GM12878 (cell line): ENCODE measurements at regions not wholly inside any gene's neighbourhood (a gene's known extent, or its start where the extent isn't known, plus 50 kb on each side); places are given as distances from the start of the nearest gene placed in this dataset.

Experiments
- ATAC-seq: fragments of 200-7000 bp; cut with Tn5 transposase; 3 replicates; pipeline ENCODE4 v1.9.1; 2020; ENCODE audit warnings: mild to moderate bottlenecking, moderate library complexity
- BruUV-seq: library from RNA; stranded (reverse); fragments of 400-500 nt; replicated peaks from 2 replicates; lab custom pipeline; 2021; lab: Mats Ljungman, UMichigan
- CTCF ChIA-PET: fragments of 300-600 bp; sonication (Branson Sonifier 250); formaldehyde crosslinking; extraction: SDS; loops from one replicate; lab custom pipeline; 2021; ENCODE audit warnings: inconsistent platforms; lab: Yijun Ruan, JAX
- POLR2A ChIA-PET: fragments of 350-600 bp; formaldehyde crosslinking; extraction: SDS; loops from one replicate; lab custom pipeline; 2021; ENCODE audit warnings: inconsistent platforms; lab: Charles Lee
- RAD21 ChIA-PET: fragments of 300-600 bp; sonication (Branson Sonifier 250); formaldehyde crosslinking; loops from one replicate; lab custom pipeline; 2023; ENCODE audit warnings: antibody characterized with exemption; ENCODE audit not compliant: unreplicated experiment; lab: Charles Lee
- SMC1A ChIA-PET: fragments of 300-600 bp; sonication (Branson Sonifier 250); formaldehyde crosslinking; loops from one replicate; lab custom pipeline; 2023; ENCODE audit not compliant: unreplicated experiment, uncharacterized antibody; lab: Charles Lee
- DNase-seq: peaks from one replicate; pipeline ENCODE4 v3.0.0-alpha.2; 2011; ENCODE audit warnings: low read depth, low spot score
- FAIRE-seq: peaks from 3 replicates; lab custom pipeline; 2011; peaks lifted over from hg19 to GRCh38; lab: Jason Lieb, UNC
- H2AFZ ChIP-seq: 2 replicates; pipeline ENCODE4 v1.6.0; 2011; ENCODE audit warnings: low read depth, low read length, control low read depth; ENCODE audit not compliant: control insufficient read depth
- H3K27ac ChIP-seq: 2 replicates; pipeline ENCODE4 v1.5.1; 2011; ENCODE audit warnings: control low read depth; ENCODE audit not compliant: control insufficient read depth, insufficient read depth
- H3K27me3 ChIP-seq, 2 experiments: replicated peaks in 1 of 2; 2 replicates each; pipeline versions ENCODE4 v1.6.0 to v1.6.1; 2011; ENCODE audit warnings: low read length in 1 of 2; ENCODE audit not compliant: control insufficient read depth in 2 of 2, insufficient read depth in 2 of 2
- H3K36me3 ChIP-seq, 2 experiments: 2 replicates each; pipeline ENCODE4 v1.5.1; 2011; ENCODE audit warnings: low read length in 1 of 2; ENCODE audit not compliant: control insufficient read depth in 2 of 2, insufficient read depth in 2 of 2
- H3K4me1 ChIP-seq: 2 replicates; pipeline ENCODE4 v1.6.1; 2011; ENCODE audit warnings: mild to moderate bottlenecking, low read length, moderate library complexity, mixed read lengths; ENCODE audit not compliant: control insufficient read depth, insufficient read depth
- H3K4me2 ChIP-seq: 2 replicates; pipeline ENCODE4 v1.6.0; 2011; ENCODE audit warnings: control low read depth; ENCODE audit not compliant: control insufficient read depth, insufficient read depth
- H3K4me3 ChIP-seq: fragments of 200-600 bp; sonication (generic); 2 replicates; pipeline ENCODE4 v1.5.1; 2016
- H3K79me2 ChIP-seq: 2 replicates; pipeline ENCODE4 v1.6.0; 2011; ENCODE audit warnings: low read length; ENCODE audit not compliant: control insufficient read depth, insufficient read depth
- H3K9ac ChIP-seq: 2 replicates; pipeline ENCODE4 v1.8.0; 2011; ENCODE audit warnings: low read length, control low read depth, mixed read lengths; ENCODE audit not compliant: control insufficient read depth, insufficient read depth
- H3K9me3 ChIP-seq: replicated peaks from 3 replicates; pipeline ENCODE4 v1.5.1; 2011; ENCODE audit warnings: mild to moderate bottlenecking, low read length; ENCODE audit not compliant: control insufficient read depth, insufficient read depth
- H4K20me1 ChIP-seq: 2 replicates; pipeline ENCODE4 v1.6.0; 2011; ENCODE audit not compliant: control insufficient read depth, insufficient read depth
- CHD2 ChIP-seq: IDR thresholded peaks from 2 replicates; pipeline ENCODE4 v1.6.1; 2011; ENCODE audit warnings: low read depth, low read length, improper control_type of control experiment, borderline replicate concordance
- CHD4 ChIP-seq: fragments of 200-600 bp; sonication (generic); IDR thresholded peaks from 2 replicates; pipeline ENCODE4 v1.6.1; 2016; ENCODE audit warnings: mild to moderate bottlenecking
- EZH2 ChIP-seq: IDR thresholded peaks from 2 replicates; pipeline ENCODE4 v1.6.1; 2012; ENCODE audit warnings: low read depth, mild to moderate bottlenecking, control low read depth, inconsistent platforms, low read length, borderline replicate concordance; ENCODE audit not compliant: control insufficient read depth
- FOXK2 ChIP-seq: fragments of 450-650 bp; IDR thresholded peaks from 2 replicates; pipeline ENCODE4 v1.6.1; 2017; ENCODE audit warnings: mild to moderate bottlenecking, moderate library complexity
- GABPA ChIP-seq: IDR thresholded peaks from 2 replicates; pipeline ENCODE4 v1.6.1; 2014; ENCODE audit warnings: antibody characterized with exemption, low read depth, mild to moderate bottlenecking, inconsistent platforms
- KAT2A ChIP-seq: conservative IDR thresholded peaks from 2 replicates; pipeline ENCODE4 v1.6.1; 2011; ENCODE audit warnings: low read depth, low read length; ENCODE audit not compliant: control insufficient read depth
- MEF2A ChIP-seq: IDR thresholded peaks from 2 replicates; pipeline ENCODE4 v1.6.1; 2011; ENCODE audit warnings: low read depth, mild to moderate bottlenecking, low read length, moderate library complexity; ENCODE audit not compliant: insufficient read depth
- MXI1 ChIP-seq: fragments of 150-350 bp; IDR thresholded peaks from 2 replicates; pipeline ENCODE4 v1.6.1; 2011; ENCODE audit warnings: low read depth, mild to moderate bottlenecking, inconsistent platforms, low read length, improper control_type of control experiment
- MYC ChIP-seq: IDR thresholded peaks from 2 replicates; pipeline ENCODE4 v1.6.1; 2011; ENCODE audit warnings: mild to moderate bottlenecking, low read length, moderate library complexity, inconsistent platforms; ENCODE audit not compliant: insufficient read depth, insufficient replicate concordance, insufficient read length, severe bottlenecking
- NFYA ChIP-seq: IDR thresholded peaks from 2 replicates; pipeline ENCODE4 v1.6.1; 2011; ENCODE audit warnings: low read depth, mild to moderate bottlenecking, low read length, improper control_type of control experiment, borderline replicate concordance
- RAD21 ChIP-seq: IDR thresholded peaks from 2 replicates; pipeline ENCODE4 v1.6.1; 2011; ENCODE audit warnings: mild to moderate bottlenecking, low read depth, low read length, moderate library complexity; ENCODE audit not compliant: insufficient read depth
- SMC3 ChIP-seq: IDR thresholded peaks from 2 replicates; pipeline ENCODE4 v1.6.1; 2011; ENCODE audit warnings: low read length, improper control_type of control experiment, borderline replicate concordance
- TBL1XR1 ChIP-seq: IDR thresholded peaks from 2 replicates; pipeline ENCODE4 v1.6.1; 2012; ENCODE audit warnings: low read depth, low read length, improper control_type of control experiment
- TCF12 ChIP-seq: IDR thresholded peaks from 2 replicates; pipeline ENCODE4 v1.6.1; 2011; ENCODE audit warnings: low read depth, mild to moderate bottlenecking, low read length
- TCF3 ChIP-seq: IDR thresholded peaks from 2 replicates; pipeline ENCODE4 v1.6.1; 2012; ENCODE audit warnings: low read depth, mild to moderate bottlenecking, low read length, borderline replicate concordance; ENCODE audit not compliant: insufficient read depth
- ZBED1 ChIP-seq: IDR thresholded peaks from 2 replicates; pipeline ENCODE4 v1.6.1; 2016; ENCODE audit warnings: borderline replicate concordance
- ZNF24 ChIP-seq: fragments of 450-650 bp; IDR thresholded peaks from 2 replicates; pipeline ENCODE4 v1.6.1; 2017; ENCODE audit warnings: antibody characterized with exemption, mild to moderate bottlenecking
- ZNF384 ChIP-seq: IDR thresholded peaks from 2 replicates; pipeline ENCODE4 v1.6.1; 2012; ENCODE audit warnings: low read depth, mild to moderate bottlenecking, low read length, improper control_type of control experiment, borderline replicate concordance
- ZZZ3 ChIP-seq: IDR thresholded peaks from 2 replicates; pipeline ENCODE4 v1.6.1; 2011; ENCODE audit warnings: low read depth; ENCODE audit not compliant: control insufficient read depth, insufficient read length
- WGBS: methylation state at CpG from one replicate; pipeline ENCODE4 v1.1.6; 2016; ENCODE audit warnings: low lambda C conversion rate; ENCODE audit not compliant: insufficient replicate concordance, insufficient coverage; ENCODE audit errors: missing lambda C conversion rate; 5-methylcytosine and 5-hydroxymethylcytosine counted together
- in situ Hi-C: fragments of 300-500 bp; cut with MboI; formaldehyde crosslinking; loops from 9 replicates; pipeline ENCODE4 v1.14.3; 2018; ENCODE audit warnings: mixed read lengths
- intact Hi-C: fragments of 100-400 bp; cut with micrococcal nuclease; formaldehyde crosslinking; loops from one replicate; pipeline ENCODE4 v1.14.2; 2022; ENCODE audit not compliant: unreplicated experiment
- TF ChIP-seq, protein P1 (sequence below): fragments of 450-650 bp; IDR thresholded peaks from 2 replicates; pipeline ENCODE4 v1.6.1; 2017; ENCODE audit warnings: mild to moderate bottlenecking, moderate library complexity
- TF ChIP-seq, protein P2 (sequence below): fragments of 450-650 bp; IDR thresholded peaks from 2 replicates; pipeline ENCODE4 v1.6.1; 2017; ENCODE audit warnings: low read depth, mild to moderate bottlenecking, moderate library complexity

- TF ChIP-seq, protein P1, sequence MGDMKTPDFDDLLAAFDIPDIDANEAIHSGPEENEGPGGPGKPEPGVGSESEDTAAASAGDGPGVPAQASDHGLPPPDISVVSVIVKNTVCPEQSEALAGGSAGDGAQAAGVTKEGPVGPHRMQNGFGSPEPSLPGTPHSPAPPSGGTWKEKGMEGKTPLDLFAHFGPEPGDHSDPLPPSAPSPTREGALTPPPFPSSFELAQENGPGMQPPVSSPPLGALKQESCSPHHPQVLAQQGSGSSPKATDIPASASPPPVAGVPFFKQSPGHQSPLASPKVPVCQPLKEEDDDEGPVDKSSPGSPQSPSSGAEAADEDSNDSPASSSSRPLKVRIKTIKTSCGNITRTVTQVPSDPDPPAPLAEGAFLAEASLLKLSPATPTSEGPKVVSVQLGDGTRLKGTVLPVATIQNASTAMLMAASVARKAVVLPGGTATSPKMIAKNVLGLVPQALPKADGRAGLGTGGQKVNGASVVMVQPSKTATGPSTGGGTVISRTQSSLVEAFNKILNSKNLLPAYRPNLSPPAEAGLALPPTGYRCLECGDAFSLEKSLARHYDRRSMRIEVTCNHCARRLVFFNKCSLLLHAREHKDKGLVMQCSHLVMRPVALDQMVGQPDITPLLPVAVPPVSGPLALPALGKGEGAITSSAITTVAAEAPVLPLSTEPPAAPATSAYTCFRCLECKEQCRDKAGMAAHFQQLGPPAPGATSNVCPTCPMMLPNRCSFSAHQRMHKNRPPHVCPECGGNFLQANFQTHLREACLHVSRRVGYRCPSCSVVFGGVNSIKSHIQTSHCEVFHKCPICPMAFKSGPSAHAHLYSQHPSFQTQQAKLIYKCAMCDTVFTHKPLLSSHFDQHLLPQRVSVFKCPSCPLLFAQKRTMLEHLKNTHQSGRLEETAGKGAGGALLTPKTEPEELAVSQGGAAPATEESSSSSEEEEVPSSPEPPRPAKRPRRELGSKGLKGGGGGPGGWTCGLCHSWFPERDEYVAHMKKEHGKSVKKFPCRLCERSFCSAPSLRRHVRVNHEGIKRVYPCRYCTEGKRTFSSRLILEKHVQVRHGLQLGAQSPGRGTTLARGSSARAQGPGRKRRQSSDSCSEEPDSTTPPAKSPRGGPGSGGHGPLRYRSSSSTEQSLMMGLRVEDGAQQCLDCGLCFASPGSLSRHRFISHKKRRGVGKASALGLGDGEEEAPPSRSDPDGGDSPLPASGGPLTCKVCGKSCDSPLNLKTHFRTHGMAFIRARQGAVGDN: no peak
- TF ChIP-seq CHD4 (no peak), TCF3 (no peak), TCF12 (no peak), FOXK2 (no peak), ZZZ3 (no peak), RAD21 (no peak)
Observed at GRCh38 chr5:44542470-44542869, 153.2 kb upstream of the FGF10 start (continued).

- H4K20me1 ChIP-seq: no peaks in the 10 kb centered on the region
- ChIA-PET CTCF (interaction anchor here (3.3 kb wide), 1 partner anchor 234 kb away, joined by 20 read pairs; no protein-coding TSS in a partner anchor), RAD21 (no interaction called here), POLR2A (no interaction called here), SMC1A (interaction anchor here (0.9 kb wide), 1 partner anchor 56 kb away, joined by 4 read pairs; no protein-coding TSS in a partner anchor)
- in situ Hi-C loops: loop anchor here (5.0 kb wide), 1 partner anchor 238 kb away; no protein-coding TSS in a partner anchor
- 27% methylated on average over 3 of the region's 3 CpGs for WGBS
- H3K36me3 ChIP-seq: no peaks in the 10 kb centered on the region
- DNase-seq (no peak), FAIRE-seq (no peak), ATAC-seq (no peak)
- H2AFZ ChIP-seq: no peak overlapping the region
- no peak overlapping the region for H3K27ac ChIP-seq
- BruUV-seq: no TSS peak
- H3K27me3 ChIP-seq: no peaks in the 10 kb centered on the region
- no peaks in the 10 kb centered on the region for H3K4me1 ChIP-seq
- H3K9ac ChIP-seq: no peak overlapping the region
- intact Hi-C loops: no loop called here
- H3K79me2 ChIP-seq: no peaks in the 10 kb centered on the region
- no peak overlapping the region for H3K4me3 ChIP-seq
- no peak overlapping the region for H3K4me2 ChIP-seq
- H3K9me3 ChIP-seq: no peaks in the 10 kb centered on the region
- TF ChIP-seq ZBED1 (no peak), CHD4 (no peak), ZNF384 (no peak), KAT2A (no peak), SMC3 (no peak), MEF2A (no peak), NFYA (no peak), CHD2 (no peak), EZH2 (no peak), MXI1 (no peak), ZNF24 (no peak), GABPA (no peak), TBL1XR1 (no peak), MYC (no peak)
- TF ChIP-seq, protein P2, sequence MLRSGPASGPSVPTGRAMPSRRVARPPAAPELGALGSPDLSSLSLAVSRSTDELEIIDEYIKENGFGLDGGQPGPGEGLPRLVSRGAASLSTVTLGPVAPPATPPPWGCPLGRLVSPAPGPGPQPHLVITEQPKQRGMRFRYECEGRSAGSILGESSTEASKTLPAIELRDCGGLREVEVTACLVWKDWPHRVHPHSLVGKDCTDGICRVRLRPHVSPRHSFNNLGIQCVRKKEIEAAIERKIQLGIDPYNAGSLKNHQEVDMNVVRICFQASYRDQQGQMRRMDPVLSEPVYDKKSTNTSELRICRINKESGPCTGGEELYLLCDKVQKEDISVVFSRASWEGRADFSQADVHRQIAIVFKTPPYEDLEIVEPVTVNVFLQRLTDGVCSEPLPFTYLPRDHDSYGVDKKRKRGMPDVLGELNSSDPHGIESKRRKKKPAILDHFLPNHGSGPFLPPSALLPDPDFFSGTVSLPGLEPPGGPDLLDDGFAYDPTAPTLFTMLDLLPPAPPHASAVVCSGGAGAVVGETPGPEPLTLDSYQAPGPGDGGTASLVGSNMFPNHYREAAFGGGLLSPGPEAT: no peak
Observed at GRCh38 chr5:44539602-44539919, 150.3 kb upstream of the FGF10 start.
